Globus pallidus (tissue), 1 donor: ENCODE measurements at regions not wholly inside any gene's neighbourhood (a gene's known extent, or its start where the extent isn't known, plus 50 kb on each side); places are given as distances from the start of the nearest gene placed in this dataset.
A peak's percentile ranks its signal among the peaks of the same experiment; 100 is the strongest.
"Not testable (repeated sequence)": the region's sequence is repeated elsewhere in the genome, so short reads cannot be mapped to it uniquely, and the experiment has no call there.

Source experiments
- DNase-seq: peaks from one replicate; pipeline ENCODE4 v3.0.0-alpha.2; 2015; ENCODE audit warnings: low spot score

DNA sequence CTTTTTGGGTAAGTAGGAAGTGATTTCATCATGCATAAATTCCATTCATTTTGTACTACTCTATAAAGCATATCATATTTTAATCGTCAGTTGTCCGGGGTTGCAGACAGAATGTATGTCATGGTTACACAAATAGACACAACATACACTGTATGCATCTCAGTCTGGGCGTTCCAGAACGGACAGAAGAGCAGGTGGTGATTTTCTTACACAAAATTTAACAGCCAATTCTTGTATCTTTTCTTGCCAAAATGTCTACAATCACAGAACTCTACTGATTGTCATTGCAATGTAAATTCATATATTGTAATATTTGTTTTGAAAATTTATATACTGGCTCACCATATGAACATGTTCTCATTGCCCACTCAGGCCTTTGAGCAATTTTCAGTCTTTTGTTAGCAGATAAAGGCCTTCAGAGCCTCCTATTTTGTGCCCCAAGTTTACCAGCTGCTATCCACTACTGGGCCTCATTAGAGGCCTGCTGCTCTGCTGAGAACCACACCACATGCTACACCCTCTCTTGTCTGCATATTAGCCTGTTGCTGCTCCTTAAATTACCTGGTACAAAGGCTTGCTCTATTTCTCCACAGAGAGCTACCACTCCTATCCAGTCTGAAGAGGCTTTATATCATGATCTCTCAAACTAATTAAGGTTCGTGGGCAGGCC lies 61.5 kb downstream of the PRDM13 start:
- no peak for DNase-seq

DNA sequence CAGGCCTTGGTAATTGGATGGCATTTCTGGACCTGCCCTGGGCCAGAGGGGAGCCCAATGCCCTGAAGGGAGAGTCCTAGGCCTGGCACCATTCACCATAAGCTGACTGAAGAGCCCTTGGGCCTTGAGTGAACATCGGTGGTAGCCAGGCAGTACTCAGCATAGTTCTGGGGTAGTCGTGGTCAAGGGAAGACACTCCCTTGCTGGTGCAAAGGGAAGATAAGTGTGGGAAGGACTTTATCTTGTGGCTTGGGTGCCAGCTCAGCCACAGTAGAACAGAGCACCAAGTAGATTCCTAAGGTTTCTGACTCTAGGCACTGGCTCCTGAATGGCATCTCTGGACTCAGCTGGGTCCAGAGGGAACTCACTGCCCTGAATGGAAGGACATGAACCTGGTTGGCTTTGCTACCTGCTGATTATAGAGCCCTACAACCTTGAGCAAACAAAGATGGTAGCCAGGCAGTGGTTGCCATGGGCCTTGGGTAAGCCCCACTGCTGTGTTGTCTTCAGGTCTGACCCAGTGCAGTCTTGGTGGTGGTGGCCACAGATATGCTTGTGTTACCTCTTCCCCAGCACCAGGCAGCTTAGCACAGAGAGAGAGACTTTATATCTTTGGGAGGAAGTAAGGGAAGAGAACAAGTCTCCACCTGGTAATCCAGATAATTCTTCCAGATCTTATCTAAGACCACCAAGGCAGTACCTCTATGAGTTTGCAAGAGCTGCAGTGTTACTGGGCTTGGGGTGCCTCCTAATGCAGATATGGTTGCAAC lies 83.5 kb downstream of the PRDM13 start:
- DNase-seq, result no peak

DNA sequence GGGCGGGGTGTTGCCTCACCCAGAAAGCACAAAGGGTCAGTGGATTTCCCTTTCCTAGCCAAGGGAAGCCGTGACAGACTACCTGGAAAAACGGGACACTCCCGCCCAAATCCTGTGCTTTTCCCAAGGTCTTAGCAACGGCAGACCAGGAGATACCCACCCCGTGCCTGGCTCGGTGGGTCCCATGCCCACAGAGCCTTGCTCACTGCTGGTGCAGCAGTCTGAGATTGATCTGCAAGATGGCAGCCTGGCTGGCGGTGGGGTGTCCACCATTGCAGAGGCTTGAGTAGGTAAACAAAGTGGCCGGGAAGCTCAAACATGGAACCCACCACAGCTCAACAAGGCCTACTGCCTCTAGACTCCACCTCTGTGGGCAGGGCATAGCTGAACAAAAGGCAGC lies 95.7 kb downstream of the PRDM13 start:
- DNase-seq, result not testable (repeated sequence)

DNA sequence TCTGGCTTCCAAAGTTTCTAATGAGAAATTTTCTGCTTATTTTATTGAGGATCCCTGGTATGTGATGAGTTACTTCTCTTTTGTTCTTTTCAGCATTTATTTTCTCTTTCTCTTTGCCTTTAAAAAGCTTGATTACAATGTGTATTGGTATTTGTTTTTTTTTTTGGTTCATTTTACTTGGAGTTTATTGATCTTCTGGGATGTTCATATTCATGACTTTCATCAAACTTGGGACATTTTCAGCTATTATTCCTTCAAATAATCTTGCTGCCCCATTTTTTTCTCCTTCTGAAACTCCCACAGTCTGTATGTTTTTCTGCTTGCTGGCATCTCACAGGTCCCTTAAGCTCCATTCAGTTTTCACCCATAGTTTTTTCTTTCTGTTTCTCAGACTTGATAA lies 102.4 kb downstream of the PRDM13 start:
- no peak for DNase-seq

DNA sequence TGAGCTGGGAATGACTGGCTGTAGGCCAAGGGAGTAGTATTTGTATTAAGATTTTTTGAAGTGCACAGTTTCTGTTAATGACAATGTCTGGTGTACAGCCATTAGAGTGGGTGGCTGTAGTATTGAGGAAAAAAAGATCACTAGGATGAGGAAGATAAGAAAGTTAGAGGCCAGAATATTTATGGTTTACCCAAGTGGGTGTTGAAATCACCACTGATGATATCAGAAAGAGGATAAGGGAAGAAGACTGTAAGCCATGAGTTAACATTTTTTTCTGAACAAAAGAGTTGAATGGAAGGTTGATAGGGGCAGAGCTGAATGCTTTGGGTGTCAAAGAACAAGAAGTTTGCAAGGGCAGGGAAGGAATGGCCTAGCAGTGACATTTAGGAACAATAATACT lies 104.7 kb downstream of the PRDM13 start:
- no peak for DNase-seq

DNA sequence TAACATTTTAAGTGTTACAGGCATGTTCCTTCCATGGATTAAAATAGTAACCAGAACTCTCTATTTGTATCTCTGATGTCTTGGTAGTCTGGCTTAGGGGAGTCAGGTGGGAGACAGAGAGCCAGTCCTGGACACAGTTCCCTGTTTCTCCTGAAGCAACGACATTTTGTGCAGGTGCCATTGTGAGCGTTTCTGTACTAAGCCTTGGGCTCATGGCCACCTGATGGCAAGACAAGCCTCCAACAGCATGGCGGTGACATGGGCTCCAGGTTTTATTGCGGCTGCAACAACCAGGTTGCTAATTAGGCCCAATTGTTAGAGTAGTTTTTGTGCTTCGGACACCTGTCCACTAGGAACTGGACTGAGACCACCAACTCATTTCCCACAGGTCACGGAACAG lies 105.3 kb downstream of the PRDM13 start:
- no peak for DNase-seq

DNA sequence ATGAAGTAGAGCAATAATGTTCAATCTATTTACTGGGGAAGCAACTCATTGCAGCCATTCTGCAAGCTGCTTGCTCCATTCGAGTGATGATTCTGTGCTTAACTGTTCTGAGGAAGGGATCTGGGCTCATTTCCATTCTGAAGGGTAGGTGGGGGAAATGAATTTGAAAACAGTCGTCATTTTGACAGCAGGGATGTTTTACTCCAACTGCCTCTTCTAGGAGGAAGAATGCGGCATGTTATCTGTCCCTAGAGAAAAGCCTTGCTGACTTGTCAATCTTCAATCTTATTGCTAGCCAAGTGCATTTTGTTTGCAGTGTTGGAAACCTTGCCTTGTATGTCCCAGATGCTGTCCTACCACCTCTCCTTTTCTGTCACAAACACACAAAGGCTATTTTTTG lies 105.9 kb downstream of the PRDM13 start:
- DNase-seq, result no peak

DNA sequence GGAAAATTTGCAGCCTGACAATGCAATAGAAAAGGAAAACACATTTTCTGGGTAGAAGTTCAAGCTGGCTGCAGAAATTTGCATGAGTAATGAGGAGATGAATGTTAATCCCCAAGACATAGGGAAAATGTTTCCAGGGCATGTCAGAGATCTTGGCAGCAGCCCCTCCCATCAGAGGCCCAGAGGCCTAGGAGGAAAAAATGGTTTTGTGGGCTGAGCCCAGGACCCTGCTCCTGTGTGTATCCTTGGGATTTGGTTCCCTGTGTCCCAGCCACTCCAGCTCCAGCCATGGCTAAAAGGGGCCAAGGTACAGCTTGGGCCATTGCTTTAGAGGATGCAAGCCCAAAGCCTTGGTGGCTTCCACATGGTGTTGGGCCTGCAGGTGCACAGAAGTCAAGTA lies 115.4 kb downstream of the PRDM13 start:
- not testable (repeated sequence) for DNase-seq

DNA sequence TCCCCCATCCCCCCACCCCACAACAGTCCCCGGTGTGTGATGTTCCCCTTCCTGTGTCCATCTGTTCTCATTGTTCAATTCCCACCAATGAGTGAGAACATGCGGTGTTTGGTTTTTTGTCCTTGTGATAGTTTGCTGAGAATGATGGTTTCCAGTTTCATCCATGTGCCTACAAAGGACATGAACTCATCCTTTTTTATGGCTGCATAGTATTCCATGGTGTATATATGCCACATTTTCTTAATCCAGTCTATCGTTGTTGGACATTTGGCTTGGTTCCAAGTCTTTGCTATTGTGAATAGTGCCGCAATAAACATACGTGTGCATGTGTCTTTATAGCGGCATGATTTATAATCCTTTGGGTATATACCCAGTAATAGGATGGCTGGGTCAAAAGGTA lies 123.6 kb downstream of the PRDM13 start:
- DNase-seq, result not testable (repeated sequence)

DNA sequence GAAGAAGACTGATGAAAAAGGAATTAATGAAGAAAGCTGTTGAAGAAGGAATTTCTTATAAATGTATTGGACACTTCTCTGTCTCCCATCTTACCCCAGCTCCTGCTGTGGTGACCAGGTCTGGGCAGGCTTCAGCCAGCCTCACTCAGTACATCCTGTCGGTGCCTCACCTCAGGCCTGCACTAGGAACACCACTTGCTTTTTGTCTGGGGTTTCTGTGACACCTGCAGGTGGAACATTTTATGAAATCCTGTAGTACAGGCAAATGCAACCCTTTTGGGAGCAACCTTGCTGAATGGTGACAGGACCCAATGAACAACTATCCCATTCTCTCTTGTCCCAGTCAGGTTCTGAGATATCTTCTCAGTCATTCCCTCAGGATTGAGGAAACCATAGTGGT lies 129.7 kb downstream of the PRDM13 start:
- DNase-seq, result no peak

DNA sequence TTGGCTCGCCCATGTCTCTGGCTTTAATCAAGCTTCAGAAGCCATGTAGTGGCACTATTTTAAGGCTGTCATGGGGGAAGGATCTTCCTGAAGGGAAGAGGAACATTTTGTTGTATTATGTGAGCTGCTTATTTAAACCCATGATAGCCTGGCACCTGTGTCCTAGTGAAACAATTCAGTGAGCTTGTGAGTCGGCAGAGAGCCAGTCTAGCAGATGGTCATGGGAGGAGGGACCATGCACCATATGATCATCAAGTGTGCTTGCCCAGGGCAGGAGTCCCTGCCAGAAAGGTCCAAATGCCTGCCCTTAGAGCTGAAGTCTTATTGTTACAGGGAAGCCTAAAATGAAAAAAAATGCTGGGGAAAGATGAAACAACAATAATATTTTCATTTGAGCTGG lies 132.9 kb downstream of the PRDM13 start:
- DNase-seq, result no peak

DNA sequence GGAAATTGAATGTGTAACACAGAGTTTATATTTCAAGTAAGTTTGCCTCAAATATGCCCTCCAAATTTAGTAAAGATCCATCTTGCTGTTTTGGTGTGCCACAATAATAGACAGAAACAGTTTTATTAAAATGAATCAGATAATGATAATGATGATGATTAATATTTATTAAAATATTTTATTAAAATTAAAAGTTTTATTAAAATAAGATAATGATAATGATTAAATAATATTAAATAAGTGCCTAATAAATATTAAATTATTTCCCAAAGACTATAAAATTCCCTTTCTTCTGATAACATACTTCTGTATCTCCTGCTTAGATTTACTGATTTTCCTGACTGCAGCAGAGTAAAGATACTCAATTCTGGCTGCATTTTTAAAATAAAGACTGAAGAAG lies 134.5 kb downstream of the PRDM13 start:
- DNase-seq, result no peak

DNA sequence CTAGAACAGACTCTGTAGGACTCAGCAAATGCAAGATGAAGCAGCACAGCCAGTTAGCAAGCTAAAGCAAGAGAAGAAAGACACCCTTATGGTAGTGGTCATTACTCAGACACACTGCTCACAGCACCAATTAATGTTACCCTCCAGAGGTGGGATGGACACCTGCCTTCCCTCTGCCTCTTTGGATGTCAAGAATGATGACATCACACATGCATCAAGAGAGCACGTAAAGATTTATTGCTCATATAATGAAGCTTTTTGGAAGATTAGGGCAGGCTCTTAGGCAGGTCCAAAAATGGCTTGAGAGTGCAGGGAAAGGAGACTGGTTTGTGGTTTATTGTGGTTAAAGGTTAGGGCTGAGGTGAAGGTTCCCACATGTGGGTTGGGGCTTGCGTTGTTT lies 137.0 kb downstream of the PRDM13 start:
- DNase-seq, result no peak

DNA sequence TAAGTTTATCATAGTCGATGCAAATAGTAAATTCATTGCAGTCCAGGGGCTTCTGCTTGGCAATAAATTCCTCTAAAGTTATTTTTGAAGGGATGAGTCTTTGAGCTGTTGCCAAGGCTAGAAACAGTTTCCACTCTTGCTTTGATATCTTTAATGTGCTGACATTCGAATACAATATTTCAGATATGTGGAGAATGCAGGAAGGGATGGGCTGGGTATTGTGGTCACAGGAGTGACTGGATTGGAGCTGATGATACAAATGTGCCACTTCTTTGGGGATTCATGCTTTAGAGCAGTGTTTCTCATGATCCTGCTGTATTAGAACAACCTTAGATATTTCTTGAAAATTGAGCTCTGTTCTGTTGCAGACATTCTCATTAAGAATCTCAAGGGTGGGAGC lies 139.0 kb downstream of the PRDM13 start:
- DNase-seq, result no peak

DNA sequence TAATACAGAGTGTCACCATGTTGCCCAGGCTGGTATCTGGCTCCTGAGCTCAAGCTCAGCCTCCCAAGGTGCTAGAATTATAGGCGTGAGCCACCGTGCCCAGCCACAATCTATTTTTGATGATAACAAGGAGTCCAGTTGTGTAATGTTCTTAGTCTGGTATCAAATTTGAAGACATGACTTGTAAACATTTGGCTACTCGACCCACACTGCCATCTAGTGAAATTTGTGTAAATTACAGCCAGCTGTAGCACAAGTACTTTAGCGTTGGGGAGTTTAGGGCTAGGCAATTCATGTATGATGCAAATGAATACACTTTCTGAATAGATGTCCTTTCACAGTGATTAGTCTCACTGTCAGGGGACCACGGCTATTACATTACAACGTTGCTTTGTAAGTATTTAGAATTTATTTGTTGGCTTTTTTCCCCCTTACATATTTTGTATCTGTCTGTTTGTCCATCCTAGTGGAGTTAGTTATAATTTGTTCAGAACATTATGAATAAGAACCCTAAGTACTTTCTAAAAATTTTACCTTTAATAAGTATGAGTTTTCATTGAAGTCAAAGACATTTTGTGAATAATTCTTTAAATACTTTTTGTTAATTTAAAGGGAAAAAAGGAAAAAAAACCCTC lies 139.7 kb downstream of the PRDM13 start:
- peak; percentile 75 for DNase-seq

DNA sequence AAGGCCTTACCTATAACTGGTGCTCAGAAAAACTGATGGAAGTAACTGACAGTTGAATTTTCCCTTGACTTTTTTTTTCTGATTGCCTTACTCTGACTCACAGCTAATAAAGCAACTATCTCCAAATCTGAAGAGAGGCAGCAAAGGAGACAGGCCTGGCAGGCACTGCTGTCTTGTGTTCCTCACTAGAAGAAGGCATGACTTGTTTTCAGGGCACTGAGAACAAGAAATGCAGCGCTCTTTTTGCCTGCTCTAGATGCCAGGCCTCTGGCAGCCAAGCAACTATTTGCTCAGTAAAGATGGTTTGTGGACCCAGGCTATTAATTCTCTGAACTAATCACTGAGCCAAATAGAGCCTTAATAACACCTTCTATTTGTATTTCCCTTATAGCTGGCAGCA lies 155.1 kb downstream of the PRDM13 start:
- no peak for DNase-seq

DNA sequence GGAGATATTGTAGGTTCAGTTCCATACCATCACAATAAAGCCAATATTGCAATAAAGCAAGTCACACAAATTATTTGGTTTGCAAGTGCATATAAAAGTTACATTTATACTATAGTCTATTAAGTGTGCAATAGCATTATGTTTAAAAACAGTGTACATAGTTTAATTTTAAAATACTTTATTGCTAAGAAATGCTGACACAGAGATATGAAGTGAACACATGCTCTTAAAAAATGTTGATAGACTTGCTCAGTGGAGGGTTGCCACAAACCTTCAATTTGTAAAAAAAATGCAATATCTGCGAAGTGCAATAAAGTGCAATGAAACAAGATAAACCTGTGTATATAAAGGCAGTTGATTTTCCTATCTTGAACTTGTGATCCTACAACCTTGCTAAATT lies 161.5 kb downstream of the PRDM13 start:
- DNase-seq, result no peak

DNA sequence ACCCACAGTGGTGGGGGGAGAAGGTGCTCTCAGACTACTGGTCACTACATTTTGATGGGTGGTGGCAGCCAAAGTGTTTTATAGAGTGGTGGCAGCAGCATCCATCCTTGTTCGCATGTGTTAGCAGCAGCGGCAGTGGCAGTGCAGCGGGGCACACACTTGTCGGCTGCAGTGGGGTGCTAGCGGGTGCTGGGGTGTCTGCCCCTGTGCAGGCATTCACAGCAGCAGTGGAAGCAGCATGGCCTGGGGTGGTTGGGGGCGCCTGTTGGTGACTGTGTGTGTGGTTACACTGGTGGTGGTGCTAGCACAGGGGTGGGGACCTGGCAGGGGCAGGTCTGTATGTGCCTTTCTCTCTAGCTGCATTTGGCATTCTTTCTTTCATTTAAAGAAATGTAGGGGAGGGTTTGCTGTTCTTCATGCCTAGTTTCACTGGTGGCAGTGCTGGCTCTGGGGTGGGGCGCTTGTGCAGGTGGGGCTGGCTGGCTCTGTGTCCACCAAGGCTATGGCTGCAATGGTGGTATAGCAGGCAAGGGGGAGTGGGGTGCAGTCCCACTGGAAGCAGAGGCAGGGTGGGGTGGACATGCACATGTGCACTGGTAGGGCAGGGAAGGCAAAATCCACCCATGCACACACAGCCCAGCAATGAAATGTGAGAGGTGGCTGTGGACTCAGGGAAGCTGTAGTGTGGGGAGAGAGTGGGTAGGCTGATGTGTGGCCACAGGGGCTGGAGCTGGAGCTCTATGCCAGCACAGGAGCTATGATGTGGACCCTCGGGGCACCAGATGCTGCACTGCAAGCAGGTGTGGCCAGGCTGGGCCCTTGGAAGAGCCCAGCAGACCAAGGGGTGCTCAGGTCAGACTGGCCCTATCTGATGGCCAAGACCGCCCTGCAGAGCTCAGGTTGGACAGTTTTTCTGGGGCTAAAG lies 173.3 kb downstream of the PRDM13 start:
- no peak for DNase-seq

DNA sequence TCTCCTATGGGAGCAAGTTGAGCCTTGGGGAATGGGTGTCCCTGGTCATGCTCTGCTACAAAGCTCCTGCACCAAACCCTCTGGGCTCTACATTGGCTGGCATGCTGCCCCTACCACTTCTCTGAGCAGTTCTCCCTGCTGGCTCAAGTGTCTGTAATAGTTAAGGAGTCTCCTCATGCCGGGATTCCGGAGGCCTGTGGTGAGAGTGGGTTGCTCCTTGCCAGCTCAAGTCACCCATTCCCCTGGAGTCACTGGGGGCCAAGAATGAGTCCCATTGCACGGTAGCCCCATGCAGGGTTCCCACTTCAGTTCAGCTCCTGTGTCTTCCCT lies 173.9 kb downstream of the PRDM13 start:
- DNase-seq, result no peak

DNA sequence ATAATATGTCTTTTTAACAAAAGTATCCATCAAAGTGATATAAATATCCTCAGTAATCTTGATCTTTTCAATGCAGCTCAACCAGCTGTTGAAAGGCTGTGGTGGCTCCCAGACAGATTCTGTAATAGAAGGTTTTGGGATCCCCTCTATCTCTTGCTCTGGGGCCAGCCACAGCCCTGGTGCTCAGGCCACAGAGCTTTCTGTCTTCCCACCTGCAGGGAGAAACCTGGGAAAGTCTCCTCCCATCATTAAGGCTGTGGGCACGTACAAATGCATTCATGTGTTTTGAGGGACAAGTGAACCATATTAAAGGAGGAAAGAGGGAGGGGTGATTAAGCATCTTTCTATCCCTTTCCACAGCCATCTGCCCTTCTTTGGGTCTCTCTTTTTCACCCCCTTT lies 183.1 kb downstream of the PRDM13 start:
- no peak for DNase-seq

DNA sequence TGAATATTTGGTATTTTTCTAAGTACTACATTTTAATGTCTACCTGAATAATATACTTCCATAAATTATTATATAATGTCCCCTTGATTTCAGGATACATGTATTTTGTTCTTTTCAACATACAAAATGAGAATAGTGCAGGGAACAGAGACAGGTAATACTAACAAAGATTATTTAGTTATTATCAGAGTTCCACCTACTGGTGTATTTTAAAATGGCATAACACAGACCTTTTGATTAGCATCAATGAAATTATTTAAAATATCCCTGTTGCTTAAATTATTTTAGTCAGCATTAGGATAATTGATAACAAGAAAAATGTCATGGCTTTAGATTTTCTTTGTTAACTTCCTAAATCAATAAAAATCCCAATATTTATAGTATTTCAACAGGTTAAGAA lies 184.0 kb downstream of the PRDM13 start:
- no peak for DNase-seq

DNA sequence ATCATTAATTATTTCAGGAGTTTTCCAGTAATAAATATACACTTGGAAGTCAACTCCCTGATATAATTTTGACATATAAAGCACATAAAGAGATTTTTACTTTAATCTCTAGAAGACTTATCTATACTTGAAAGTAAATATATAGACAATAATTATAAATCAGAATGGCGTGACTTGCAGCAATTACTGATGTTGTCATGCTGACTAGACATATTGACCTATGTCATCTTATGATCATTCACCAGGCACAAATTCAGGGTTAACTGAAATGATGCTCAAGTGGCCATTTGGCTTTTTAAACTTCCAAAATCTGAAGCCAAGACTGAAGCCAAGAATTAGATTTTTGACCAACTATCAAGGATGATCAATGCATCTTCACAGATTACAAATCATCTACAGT lies 192.2 kb downstream of the MCHR2 start:
- DNase-seq, result no peak
